ENCODE measurements at regions not wholly inside any gene's neighbourhood (a gene's known extent, or its start where the extent isn't known, plus 50 kb on each side); places are given as distances from the start of the nearest gene placed in this dataset.

- Histone ChIP-seq H4K20me1 (ENCODE audit: insufficient read depth, poor library complexity, severe bottlenecking) (no peaks in the 10 kb centered on the region), H2AFZ (no peak overlapping the region), H3K4me2 (no peak overlapping the region), H3K27ac (no peak overlapping the region), H3K79me2 (no peaks in the 10 kb centered on the region), H3K27me3 (no peaks in the 10 kb centered on the region), H3K4me1 (ENCODE audit: insufficient read depth) (no peaks in the 10 kb centered on the region), H3K36me3 (replicated peaks; ENCODE audit: insufficient read depth, low read depth) (no peaks in the 10 kb centered on the region), H3K9me3 (ENCODE audit: low read depth) (no peaks in the 10 kb centered on the region), H3K4me3 (no peak overlapping the region), H3K9me2 (replicated peaks; ENCODE audit: insufficient read depth) (no peaks in the 10 kb centered on the region)
- TF ChIP-seq EZH2 (IDR thresholded peaks at IDR 0.05; ENCODE audit: borderline replicate concordance): no peak
- no peak for TF ChIP-seq CTCF (IDR thresholded peaks at IDR 0.05; ENCODE audit: poor library complexity)
- TF ChIP-seq EZH2phosphoT487 (IDR thresholded peaks at IDR 0.05; ENCODE audit: low read depth, severe bottlenecking, unreplicated experiment): no peak
- DNase-seq (ENCODE audit: low spot score): no peak
- WGBS (ENCODE audit: low lambda C conversion rate, missing lambda C conversion rate): 76% methylated on average over 4 of the region's 4 CpGs
These were observed 126.9 kb downstream of the KATNIP start for GRCh38 chr16:27676839-27677238.

- Histone ChIP-seq H2AFZ (no peak overlapping the region), H3K9me3 (ENCODE audit: low read depth) (no peaks in the 10 kb centered on the region), H3K9me2 (replicated peaks; ENCODE audit: insufficient read depth) (no peaks in the 10 kb centered on the region), H3K4me2 (no peak overlapping the region), H3K27me3 (no peaks in the 10 kb centered on the region), H3K79me2 (no peaks in the 10 kb centered on the region), H3K36me3 (replicated peaks; ENCODE audit: insufficient read depth, low read depth) (no peaks in the 10 kb centered on the region), H3K4me1 (ENCODE audit: insufficient read depth) (no peaks in the 10 kb centered on the region), H4K20me1 (ENCODE audit: insufficient read depth, poor library complexity, severe bottlenecking) (no peaks in the 10 kb centered on the region), H3K27ac (no peak overlapping the region), H3K4me3 (no peak overlapping the region)
- TF ChIP-seq CTCF (IDR thresholded peaks at IDR 0.05; ENCODE audit: poor library complexity): no peak
- no peak for TF ChIP-seq EZH2 (IDR thresholded peaks at IDR 0.05; ENCODE audit: borderline replicate concordance)
- no peak for TF ChIP-seq EZH2phosphoT487 (IDR thresholded peaks at IDR 0.05; ENCODE audit: low read depth, severe bottlenecking, unreplicated experiment)
- WGBS (ENCODE audit: low lambda C conversion rate, missing lambda C conversion rate): 28% methylated on average over 3 of the region's 3 CpGs
- DNase-seq (ENCODE audit: low spot score): no peak
These were observed 127.3 kb downstream of the KATNIP start for GRCh38 chr16:27677263-27677662.

- H3K4me3 ChIP-seq: no peak overlapping the region
- H3K27ac ChIP-seq: no peak overlapping the region
- H3K79me2 ChIP-seq: no peaks in the 10 kb centered on the region
- no peak overlapping the region for H2AFZ ChIP-seq
- H3K4me2 ChIP-seq: no peak overlapping the region
- no peaks in the 10 kb centered on the region for H4K20me1 ChIP-seq (ENCODE audit: insufficient read depth, poor library complexity, severe bottlenecking)
- H3K9me3 ChIP-seq (ENCODE audit: low read depth): no peaks in the 10 kb centered on the region
- no peaks in the 10 kb centered on the region for H3K27me3 ChIP-seq
- H3K36me3 ChIP-seq (replicated peaks; ENCODE audit: insufficient read depth, low read depth): no peaks in the 10 kb centered on the region
- WGBS (ENCODE audit: low lambda C conversion rate, missing lambda C conversion rate): 94% methylated on average over 3 of the region's 3 CpGs
- no peak for TF ChIP-seq EZH2 (IDR thresholded peaks at IDR 0.05; ENCODE audit: borderline replicate concordance)
- TF ChIP-seq CTCF (IDR thresholded peaks at IDR 0.05; ENCODE audit: poor library complexity): no peak
- TF ChIP-seq EZH2phosphoT487 (IDR thresholded peaks at IDR 0.05; ENCODE audit: low read depth, severe bottlenecking, unreplicated experiment): no peak
- no peak for DNase-seq (ENCODE audit: low spot score)
- H3K4me1 ChIP-seq (ENCODE audit: insufficient read depth): no peaks in the 10 kb centered on the region
- no peaks in the 10 kb centered on the region for H3K9me2 ChIP-seq (replicated peaks; ENCODE audit: insufficient read depth)
These were observed 129.0 kb downstream of the KATNIP start for GRCh38 chr16:27678955-27679354.

- Histone ChIP-seq H3K9me2 (replicated peaks; ENCODE audit: insufficient read depth) (no peaks in the 10 kb centered on the region), H3K4me1 (ENCODE audit: insufficient read depth) (no peaks in the 10 kb centered on the region), H3K4me3 (no peak overlapping the region), H4K20me1 (ENCODE audit: insufficient read depth, poor library complexity, severe bottlenecking) (no peaks in the 10 kb centered on the region), H3K36me3 (replicated peaks; ENCODE audit: insufficient read depth, low read depth) (no peaks in the 10 kb centered on the region), H3K79me2 (no peaks in the 10 kb centered on the region), H3K27ac (no peak overlapping the region), H3K4me2 (no peak overlapping the region), H2AFZ (no peak overlapping the region), H3K27me3 (no peaks in the 10 kb centered on the region), H3K9me3 (ENCODE audit: low read depth) (no peaks in the 10 kb centered on the region)
- no peak for DNase-seq (ENCODE audit: low spot score)
- TF ChIP-seq CTCF (IDR thresholded peaks at IDR 0.05; ENCODE audit: poor library complexity): no peak
- no peak for TF ChIP-seq EZH2phosphoT487 (IDR thresholded peaks at IDR 0.05; ENCODE audit: low read depth, severe bottlenecking, unreplicated experiment)
- TF ChIP-seq EZH2 (IDR thresholded peaks at IDR 0.05; ENCODE audit: borderline replicate concordance): no peak
- WGBS (ENCODE audit: low lambda C conversion rate, missing lambda C conversion rate): 91% methylated on average over 7 of the region's 7 CpGs
These were observed 130.0 kb downstream of the KATNIP start for GRCh38 chr16:27679899-27680298.
